ENCODE measurements at regions not wholly inside any gene's neighbourhood (a gene's known extent, or its start where the extent isn't known, plus 50 kb on each side); places are given as distances from the start of the nearest gene placed in this dataset.

GRCh38 chr12:43066471-43066870 lies 476.9 kb upstream of the PRICKLE1 start:
- no peak for FAIRE-seq
- H3K4me1 Mint-ChIP-seq (ENCODE audit: low read depth, unreplicated experiment): peaks cover 12% of the 10 kb centered on the region
- H3K4me3 ChIP-seq (ENCODE audit: insufficient read depth, low read depth, low read length): no peak overlapping the region

DNA sequence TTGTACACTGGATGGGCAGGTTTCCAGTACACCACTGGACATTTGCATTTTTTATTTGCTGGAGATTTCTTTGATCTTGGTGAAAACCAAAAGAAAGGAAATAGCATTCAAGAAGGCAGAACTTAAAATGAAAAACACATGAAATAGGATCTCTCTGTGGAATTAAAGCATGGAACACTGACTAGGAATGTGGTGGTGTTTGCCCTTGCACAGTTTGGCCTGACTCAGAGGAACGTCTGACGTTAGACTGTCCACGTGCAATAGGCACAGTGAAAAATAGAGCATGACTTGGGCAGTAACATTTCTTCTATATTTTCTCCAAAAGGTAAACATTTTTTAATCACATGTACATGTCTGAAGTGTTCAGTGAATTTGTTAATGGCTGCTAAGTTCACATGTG lies 474.1 kb upstream of the PRICKLE1 start:
- H3K4me1 ChIP-seq (ENCODE audit: insufficient read depth, low read length): no peaks in the 10 kb centered on the region
- Mint-ChIP-seq H3K4me3 (ENCODE audit: unreplicated experiment) (no peak overlapping the region), H3K4me1 (ENCODE audit: low read depth, unreplicated experiment) (peaks cover 12% of the 10 kb centered on the region), H3K9me3 (ENCODE audit: unreplicated experiment) (no peaks in the 10 kb centered on the region), H3K36me3 (ENCODE audit: low read depth, unreplicated experiment) (no peaks in the 10 kb centered on the region), H3K27me3 (ENCODE audit: low read depth, unreplicated experiment) (no peaks in the 10 kb centered on the region), H3K27ac (ENCODE audit: unreplicated experiment) (no peak overlapping the region)
- H3K27ac ChIP-seq (ENCODE audit: low read depth, low read length): no peak overlapping the region
- H3K4me2 ChIP-seq (ENCODE audit: low read length): no peak overlapping the region
- no peaks in the 10 kb centered on the region for H3K27me3 ChIP-seq (ENCODE audit: insufficient read depth, low read length)
- FAIRE-seq: no peak
- no peak overlapping the region for H3K9ac ChIP-seq (ENCODE audit: low read length)
- TF ChIP-seq CTCF (IDR thresholded peaks at IDR 0.05; ENCODE audit: insufficient read depth, low read depth, low read length) (no peak), EZH2 (IDR thresholded peaks at IDR 0.05; ENCODE audit: insufficient read depth, low read length) (no peak)
- H3K4me3 ChIP-seq (ENCODE audit: insufficient read depth, low read depth, low read length): no peak overlapping the region
- H3K9me3 ChIP-seq (ENCODE audit: insufficient read depth, low read depth, low read length): no peaks in the 10 kb centered on the region
- DNase-seq (ENCODE audit: low read depth): peak; percentile 78
- no peaks in the 10 kb centered on the region for H3K79me2 ChIP-seq (ENCODE audit: insufficient read depth, low read length)
- no peaks in the 10 kb centered on the region for H3K36me3 ChIP-seq (ENCODE audit: insufficient read depth, low read length)
- H2AFZ ChIP-seq (ENCODE audit: low read depth, low read length): no peak overlapping the region
- no peaks in the 10 kb centered on the region for H4K20me1 ChIP-seq (ENCODE audit: insufficient read depth, low read length)

More at GRCh38 chr12:43066471-43066870, 476.9 kb upstream of the PRICKLE1 start:
- Histone ChIP-seq H4K20me1 (ENCODE audit: insufficient read depth, low read length) (no peaks in the 10 kb centered on the region), H3K9me3 (ENCODE audit: insufficient read depth, low read depth, low read length) (no peaks in the 10 kb centered on the region), H3K79me2 (ENCODE audit: insufficient read depth, low read length) (no peaks in the 10 kb centered on the region), H3K4me2 (ENCODE audit: low read length) (no peak overlapping the region), H3K4me1 (ENCODE audit: insufficient read depth, low read length) (no peaks in the 10 kb centered on the region), H2AFZ (ENCODE audit: low read depth, low read length) (no peak overlapping the region), H3K9ac (ENCODE audit: low read length) (no peak overlapping the region), H3K27ac (ENCODE audit: low read depth, low read length) (no peak overlapping the region), H3K27me3 (ENCODE audit: insufficient read depth, low read length) (no peaks in the 10 kb centered on the region), H3K36me3 (ENCODE audit: insufficient read depth, low read length) (no peaks in the 10 kb centered on the region)
- Mint-ChIP-seq H3K4me3 (ENCODE audit: unreplicated experiment) (no peak overlapping the region), H3K27me3 (ENCODE audit: low read depth, unreplicated experiment) (no peaks in the 10 kb centered on the region), H3K36me3 (ENCODE audit: low read depth, unreplicated experiment) (no peaks in the 10 kb centered on the region), H3K27ac (ENCODE audit: unreplicated experiment) (no peak overlapping the region), H3K9me3 (ENCODE audit: unreplicated experiment) (no peaks in the 10 kb centered on the region)
- TF ChIP-seq CTCF (IDR thresholded peaks at IDR 0.05; ENCODE audit: insufficient read depth, low read depth, low read length) (no peak), EZH2 (IDR thresholded peaks at IDR 0.05; ENCODE audit: insufficient read depth, low read length) (no peak)
- DNase-seq (ENCODE audit: low read depth): peak; percentile 50

GRCh38 chr12:43062201-43062895 lies 472.8 kb upstream of the PRICKLE1 start:
- DNase-seq (ENCODE audit: low read depth) (no peak), FAIRE-seq (no peak)
- no peaks in the 10 kb centered on the region for H3K79me2 ChIP-seq (ENCODE audit: insufficient read depth, low read length)
- Mint-ChIP-seq H3K27me3 (ENCODE audit: low read depth, unreplicated experiment) (no peaks in the 10 kb centered on the region), H3K27ac (ENCODE audit: unreplicated experiment) (no peak overlapping the region), H3K4me3 (ENCODE audit: unreplicated experiment) (no peak overlapping the region), H3K36me3 (ENCODE audit: low read depth, unreplicated experiment) (no peaks in the 10 kb centered on the region), H3K4me1 (ENCODE audit: low read depth, unreplicated experiment) (peaks cover 12% of the 10 kb centered on the region), H3K9me3 (ENCODE audit: unreplicated experiment) (no peaks in the 10 kb centered on the region)
- H3K4me1 ChIP-seq (ENCODE audit: insufficient read depth, low read length): no peaks in the 10 kb centered on the region
- H4K20me1 ChIP-seq (ENCODE audit: insufficient read depth, low read length): no peaks in the 10 kb centered on the region
- no peak overlapping the region for H3K4me3 ChIP-seq (ENCODE audit: insufficient read depth, low read depth, low read length)
- no peak overlapping the region for H3K27ac ChIP-seq (ENCODE audit: low read depth, low read length)
- no peak overlapping the region for H3K4me2 ChIP-seq (ENCODE audit: low read length)
- TF ChIP-seq CTCF (IDR thresholded peaks at IDR 0.05; ENCODE audit: insufficient read depth, low read depth, low read length) (no peak), EZH2 (IDR thresholded peaks at IDR 0.05; ENCODE audit: insufficient read depth, low read length) (no peak)
- H3K9me3 ChIP-seq (ENCODE audit: insufficient read depth, low read depth, low read length): no peaks in the 10 kb centered on the region
- no peaks in the 10 kb centered on the region for H3K27me3 ChIP-seq (ENCODE audit: insufficient read depth, low read length)
- no peak overlapping the region for H3K9ac ChIP-seq (ENCODE audit: low read length)
- H2AFZ ChIP-seq (ENCODE audit: low read depth, low read length): no peak overlapping the region
- no peaks in the 10 kb centered on the region for H3K36me3 ChIP-seq (ENCODE audit: insufficient read depth, low read length)
